ENCODE measurements at regions not wholly inside any gene's neighbourhood (a gene's known extent, or its start where the extent isn't known, plus 50 kb on each side); places are given as distances from the start of the nearest gene placed in this dataset.

DNA sequence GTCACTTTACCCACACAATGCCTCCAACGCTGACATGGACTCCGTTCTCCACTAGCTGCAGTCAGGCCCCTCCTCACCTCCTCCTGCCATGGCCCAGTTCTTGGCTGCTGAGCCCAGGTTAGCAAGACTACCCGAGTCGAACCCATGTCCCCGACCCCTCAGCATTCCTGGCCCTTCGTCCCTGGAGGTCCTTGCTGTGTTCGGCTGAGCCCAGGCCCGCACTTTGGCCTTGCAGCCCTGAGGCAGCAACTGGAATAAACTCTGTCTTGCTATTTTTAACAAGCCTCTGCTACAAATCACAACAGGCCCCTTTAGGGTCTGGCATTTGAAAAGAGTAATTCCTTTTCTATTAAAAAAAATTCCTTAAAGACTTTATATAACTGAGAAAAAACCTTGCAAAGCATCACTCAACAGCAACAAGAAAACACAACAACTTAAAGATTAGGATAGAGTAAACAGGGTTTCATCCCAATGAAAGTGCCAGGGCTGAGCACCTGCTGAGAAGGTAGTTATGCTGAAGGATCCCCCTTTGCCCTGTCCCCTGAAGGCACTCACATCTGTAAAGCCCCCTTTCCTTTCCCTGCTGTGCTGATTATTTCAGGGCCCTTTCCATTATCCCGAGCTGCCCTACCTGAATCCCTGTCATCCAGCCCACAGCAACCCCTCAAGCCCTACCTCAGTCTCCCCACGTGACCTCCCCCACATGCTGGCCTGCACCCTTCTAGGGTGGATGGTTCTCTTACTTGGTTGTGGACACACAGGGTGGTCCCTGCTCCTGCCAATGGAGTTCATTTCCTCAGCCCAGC is 120.0 kb upstream of the SNTG2 start:
- DNase-seq (ENCODE audit: low read depth) = no peak

DNA sequence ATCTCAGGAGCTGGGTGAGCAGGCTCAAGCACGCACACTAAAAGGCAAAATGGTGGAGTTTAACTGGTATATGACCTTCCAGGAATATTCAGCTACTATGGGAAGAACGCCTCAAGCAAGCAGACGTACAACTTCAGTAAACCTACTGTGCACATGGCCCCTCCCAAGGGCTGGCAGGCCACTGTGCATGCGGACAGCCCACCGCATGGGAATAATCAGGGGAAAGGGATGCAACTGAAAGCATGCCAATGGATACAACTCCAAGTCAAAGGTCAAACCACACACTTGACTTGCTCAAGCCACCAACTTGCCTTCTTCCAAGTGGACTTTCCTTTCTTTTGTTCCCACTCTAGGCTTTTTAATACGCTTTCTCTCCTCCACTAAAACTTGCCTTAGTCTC is 121.6 kb upstream of the SNTG2 start:
- DNase-seq (ENCODE audit: low read depth) = no peak

DNA sequence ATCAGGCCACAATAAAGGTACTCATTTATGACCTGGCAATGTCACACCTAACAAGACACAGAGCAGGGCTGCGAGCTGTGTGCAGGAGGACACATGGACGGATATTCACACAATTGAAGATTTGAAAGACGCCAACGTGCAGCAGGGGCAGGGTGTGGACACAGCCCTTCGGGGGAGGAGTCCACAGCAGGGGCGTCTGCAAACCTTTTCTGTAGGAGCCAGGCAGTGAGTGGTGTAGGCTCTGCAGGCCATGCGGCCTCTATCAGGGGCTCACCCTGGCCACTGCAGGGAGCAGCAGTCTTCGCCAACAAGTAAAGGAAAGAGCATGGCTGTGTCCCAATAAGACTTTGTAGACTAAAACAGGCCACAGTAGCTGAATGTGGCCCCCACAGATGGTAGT is 125.7 kb upstream of the SNTG2 start:
- DNase-seq (ENCODE audit: low read depth) = no peak

DNA sequence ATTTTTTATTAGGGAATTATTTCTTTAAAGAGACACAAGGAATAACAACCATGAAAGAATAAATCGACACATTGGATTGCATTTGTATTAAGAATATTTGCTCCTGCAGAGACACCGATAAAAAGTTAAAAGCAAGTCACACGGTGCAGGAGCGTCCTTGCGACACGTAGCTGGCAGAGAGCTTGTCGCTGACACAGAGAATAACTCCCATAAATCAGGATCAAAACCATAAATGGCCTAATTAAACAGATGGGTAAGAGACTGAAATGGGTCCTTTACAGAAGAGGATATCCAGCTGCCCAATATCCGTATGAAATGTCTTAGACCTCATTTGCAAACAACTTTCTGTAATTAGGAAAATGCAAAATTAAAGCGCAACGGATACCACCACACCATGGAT is 126.1 kb upstream of the SNTG2 start:
- no peak for DNase-seq (ENCODE audit: low read depth)

DNA sequence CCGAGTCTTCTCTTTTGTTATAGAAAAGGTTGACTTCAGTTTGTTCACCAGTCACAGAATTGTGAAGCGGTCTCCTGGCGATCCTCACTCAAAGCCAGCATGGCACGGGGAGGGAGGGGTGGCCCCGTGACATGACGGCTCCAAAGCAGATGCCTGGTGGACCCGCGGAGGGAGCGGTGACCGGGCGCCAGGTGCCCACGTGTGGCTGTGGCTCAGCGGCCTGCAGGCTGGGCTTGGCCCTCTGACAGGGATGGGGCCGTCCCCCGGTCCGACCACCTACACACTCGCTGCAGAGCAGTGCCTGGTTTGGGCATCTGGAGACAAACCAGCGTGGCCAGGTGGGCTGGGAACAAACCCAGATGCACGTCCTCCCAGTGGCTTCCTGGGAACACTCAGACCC is 129.1 kb upstream of the SNTG2 start:
- no peak for DNase-seq (ENCODE audit: low read depth)

DNA sequence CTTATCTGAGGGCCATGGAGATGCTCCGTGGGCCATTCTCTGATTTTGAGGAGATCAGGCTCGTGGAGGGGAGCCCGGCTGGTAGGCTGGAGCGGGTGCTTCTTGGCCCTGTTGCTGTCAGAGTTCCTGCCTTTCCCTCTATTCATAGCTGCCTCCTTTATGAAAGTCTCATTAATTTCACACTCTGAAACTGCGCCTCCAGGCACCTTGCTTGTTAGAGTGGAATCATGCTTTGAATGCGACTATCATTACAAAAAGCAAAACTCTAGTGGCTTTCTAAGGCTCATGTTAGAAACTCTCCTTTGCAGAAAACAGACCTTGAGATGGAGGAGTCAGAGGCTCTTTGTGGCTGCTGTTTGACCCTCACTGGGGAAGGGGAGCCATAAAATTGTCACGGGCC is 131.0 kb upstream of the SNTG2 start:
- no peak for DNase-seq (ENCODE audit: low read depth)

DNA sequence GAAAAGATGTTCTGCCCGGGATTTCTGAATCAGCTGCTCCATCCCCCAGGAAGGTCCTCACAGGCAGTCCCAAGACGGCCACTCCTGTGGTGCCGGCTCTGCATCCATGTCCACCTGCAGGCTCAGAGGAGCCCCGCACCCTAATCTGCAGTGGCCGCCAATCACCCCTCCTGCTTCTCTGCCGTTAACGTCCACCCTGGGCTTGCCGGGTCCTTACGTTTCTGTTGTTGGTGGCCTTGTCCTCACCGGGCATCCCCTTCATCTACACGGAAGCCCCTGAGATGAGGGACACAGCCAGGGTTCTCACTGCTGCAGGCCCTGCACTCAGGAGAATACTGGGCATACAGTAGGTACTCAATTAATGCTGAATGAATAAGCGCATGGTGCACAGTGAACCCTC is 131.5 kb upstream of the SNTG2 start:
- DNase-seq (ENCODE audit: low read depth) = no peak

DNA sequence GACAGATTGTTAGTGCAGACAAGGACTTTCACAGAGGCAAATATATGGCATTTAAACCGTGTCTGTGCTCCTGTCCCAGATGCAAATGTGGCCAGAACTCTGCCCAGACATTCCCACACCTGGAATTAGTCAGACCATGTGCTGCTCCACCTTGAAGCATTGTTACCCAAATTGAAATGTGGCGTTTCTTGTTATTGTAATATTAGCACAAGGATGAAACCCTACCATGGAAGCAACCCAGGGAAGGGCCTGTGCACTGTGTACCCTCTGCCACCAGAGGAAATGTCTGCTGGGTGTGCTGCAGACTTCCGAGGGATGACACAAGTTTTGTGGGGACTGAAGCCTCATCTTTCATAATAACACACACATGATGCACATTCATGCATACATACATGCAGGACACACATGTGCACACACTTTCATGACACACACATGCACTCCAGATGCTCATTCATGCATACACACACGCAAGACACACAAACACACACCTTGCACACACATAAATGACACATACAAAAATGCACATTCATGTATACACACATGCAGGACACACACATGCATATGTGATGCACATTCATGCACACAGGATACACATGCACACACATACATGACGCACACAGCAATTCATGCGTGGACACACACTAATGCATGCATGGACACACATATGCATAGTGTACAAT is 133.2 kb upstream of the SNTG2 start:
- no peak for DNase-seq (ENCODE audit: low read depth)

DNA sequence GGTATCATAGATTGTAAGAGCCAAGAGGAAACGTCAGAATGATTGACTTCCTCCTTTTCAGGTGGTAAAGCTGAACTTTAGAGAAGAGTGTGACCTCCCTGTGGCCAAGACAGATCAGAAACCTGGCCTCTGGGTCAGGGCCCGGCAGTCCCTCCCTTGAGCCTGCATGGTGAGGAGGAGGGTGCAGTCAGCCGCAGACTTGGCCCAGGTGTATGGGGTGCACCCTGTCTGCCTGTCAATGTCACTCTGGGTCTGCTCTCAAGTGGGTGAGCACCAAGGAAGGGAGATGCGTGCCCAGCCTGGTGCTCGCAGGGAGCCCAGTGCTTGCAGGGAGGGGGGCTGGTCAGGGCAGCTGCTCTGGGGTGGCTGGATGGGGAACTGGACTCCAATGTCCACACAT is 134.4 kb upstream of the SNTG2 start:
- no peak for DNase-seq (ENCODE audit: low read depth)

DNA sequence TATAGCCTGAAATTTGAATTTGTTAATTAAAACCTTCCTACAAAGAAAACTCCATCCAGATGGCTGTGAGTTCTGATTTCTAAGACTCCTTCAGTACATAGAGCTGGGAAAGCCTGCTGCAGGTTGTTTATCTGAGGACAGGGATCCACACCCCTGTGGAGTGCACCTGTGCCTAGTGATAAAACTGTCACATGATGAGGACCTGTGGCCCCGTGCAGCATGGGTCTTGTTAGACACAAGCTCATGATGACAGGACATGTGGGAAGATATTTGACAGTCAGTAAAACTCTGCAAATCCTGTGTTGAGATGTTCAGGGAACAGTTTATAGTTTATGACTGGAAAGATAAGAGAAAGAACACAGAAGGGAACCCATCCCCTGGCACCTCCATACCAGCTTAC is 133.2 kb upstream of the TMEM18 start:
- DNase-seq (ENCODE audit: low read depth) = no peak

DNA sequence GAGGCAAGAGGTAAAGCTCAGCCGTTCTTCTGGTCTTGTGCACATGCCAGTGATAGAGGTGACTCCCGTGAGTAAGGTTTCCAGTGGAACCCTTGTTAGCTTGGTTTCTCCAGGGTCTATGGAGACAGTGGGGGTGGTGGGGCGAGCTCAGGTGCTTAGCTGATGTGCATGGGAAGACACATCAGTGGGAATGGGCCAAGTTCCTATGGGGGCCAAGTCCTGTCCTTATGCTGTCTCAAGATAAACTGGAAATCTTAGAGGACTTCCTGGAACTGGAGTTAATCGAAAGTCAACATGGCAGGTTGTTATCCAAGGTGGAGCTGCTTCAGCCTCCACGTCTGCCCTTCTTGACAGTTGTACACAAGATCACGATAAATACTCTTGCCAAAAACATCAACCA is 130.1 kb upstream of the TMEM18 start:
- DNase-seq (ENCODE audit: low read depth) = no peak

DNA sequence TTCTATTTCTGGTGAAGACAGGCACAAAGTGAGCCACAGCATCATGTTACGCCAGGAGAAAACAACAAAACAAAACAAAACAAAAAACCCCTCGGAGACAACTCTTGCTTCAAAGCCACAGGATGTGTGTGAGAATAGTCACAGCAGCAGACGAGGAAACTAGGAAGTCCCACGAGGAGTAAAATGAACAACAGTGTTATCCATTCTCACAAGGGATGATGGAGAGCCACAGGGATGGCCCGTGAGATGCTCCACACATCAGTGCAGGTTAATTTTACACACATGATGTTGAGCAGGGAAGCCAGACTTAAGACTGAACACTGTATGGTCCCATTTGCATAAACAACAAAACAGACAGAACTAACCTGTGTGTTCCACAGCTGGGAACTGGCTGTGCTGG is 128.5 kb upstream of the TMEM18 start:
- DNase-seq (ENCODE audit: low read depth) = no peak

DNA sequence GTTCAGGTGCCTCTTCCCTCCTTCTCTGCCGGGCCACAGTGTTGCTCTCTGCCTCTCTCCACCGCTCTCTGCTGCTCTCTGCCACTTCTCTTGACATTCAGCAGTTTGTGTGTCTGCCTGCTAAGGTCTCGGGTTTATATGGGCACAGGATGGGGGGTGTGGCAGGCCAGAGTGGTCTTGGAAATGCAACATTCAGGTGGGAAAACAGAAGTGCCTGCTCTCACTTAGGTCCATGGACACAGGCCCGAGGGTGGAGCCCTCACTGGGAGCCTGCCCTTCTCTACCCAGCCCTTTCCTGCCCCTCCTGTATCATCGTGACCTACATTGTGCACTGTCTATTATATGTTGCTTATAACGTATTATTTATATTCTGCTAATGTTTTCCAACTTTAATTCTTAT is 120.8 kb upstream of the TMEM18 start:
- no peak for DNase-seq (ENCODE audit: low read depth)

DNA sequence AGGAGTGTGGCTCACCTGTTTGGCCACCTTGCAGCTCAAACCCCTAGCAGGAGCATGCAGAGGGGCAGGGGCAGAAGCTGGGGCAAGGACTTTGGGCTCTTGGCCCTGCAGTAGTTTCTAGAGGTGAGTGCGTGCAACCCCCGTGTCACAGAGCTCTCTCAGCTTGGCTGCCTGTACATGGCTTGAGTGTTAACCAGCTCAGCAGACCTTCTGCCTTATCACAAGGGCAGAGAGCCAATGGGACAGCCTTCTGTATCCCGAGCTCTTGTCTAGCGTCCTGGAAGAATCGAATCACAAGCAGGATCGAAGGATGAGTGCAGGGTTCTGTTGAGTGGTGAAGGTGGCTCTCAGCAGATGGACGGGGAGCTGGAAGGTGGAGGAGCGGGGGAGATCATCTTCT is 120.3 kb upstream of the TMEM18 start:
- no peak for DNase-seq (ENCODE audit: low read depth)

DNA sequence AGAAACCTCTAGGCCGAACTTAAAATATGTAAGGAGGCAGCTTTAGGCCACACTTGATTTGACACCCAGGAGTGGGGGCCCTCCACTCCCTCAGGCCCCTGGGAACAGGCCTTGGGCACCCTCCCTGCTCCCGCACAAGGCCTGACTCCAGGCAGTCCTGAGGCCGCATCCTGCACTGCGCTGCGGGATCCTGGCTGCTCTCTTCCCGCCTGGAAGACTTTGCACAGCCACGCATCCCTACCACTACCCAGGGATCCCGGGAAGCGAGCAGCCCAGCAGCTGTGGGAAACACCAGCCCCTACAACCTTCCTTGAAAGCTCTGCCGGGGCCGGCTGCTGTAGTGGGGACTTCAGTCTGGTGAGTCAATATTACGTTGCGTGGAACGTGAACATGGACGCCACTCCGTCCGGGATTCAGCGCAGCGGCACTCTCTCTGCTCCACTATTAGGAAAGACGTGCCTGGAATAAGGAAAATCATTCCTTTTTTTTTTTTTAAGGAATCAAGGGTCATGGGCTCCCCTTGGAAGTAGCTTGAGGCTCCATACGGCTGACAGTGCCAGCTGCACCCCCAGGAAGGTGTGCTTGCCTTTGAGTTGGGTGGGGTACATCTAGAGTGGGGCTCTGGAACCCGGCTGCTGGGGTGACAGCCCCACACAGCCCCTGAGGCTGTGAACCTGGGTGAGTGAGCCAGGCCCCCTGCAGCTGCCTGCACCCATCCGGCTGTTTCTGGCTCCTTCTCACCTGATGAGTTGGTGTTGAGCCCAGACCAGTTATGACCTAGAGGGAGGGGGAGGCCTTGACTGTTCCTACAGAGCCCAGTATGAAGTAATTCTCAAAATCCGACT is 119.2 kb upstream of the TMEM18 start:
- DNase-seq (ENCODE audit: low read depth) = no peak

DNA sequence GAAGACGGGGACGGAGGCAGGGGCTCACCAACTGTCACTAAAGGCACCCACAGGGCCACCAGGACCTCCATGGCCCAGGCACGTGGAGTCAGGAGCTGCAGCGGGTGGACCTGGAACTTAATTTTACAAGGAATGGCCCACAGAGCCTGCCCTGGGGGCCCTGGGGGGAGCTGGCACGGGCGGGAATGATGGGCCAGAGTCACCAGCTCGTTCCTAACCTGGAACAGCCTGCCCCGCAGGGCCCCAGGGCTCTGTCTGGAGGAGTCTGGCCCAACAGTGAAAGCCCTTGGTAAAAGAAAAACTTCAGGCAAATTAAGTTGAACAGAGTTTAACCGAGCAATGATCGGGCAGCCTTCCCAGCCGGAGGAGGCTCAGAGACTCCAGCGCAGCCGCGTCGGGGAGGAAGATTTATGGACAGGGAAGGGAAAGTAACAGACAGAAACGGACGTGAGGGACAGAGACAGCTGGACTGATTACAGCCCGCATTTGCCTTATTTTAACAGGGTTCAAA is 118.4 kb upstream of the TMEM18 start:
- no peak for DNase-seq (ENCODE audit: low read depth)

DNA sequence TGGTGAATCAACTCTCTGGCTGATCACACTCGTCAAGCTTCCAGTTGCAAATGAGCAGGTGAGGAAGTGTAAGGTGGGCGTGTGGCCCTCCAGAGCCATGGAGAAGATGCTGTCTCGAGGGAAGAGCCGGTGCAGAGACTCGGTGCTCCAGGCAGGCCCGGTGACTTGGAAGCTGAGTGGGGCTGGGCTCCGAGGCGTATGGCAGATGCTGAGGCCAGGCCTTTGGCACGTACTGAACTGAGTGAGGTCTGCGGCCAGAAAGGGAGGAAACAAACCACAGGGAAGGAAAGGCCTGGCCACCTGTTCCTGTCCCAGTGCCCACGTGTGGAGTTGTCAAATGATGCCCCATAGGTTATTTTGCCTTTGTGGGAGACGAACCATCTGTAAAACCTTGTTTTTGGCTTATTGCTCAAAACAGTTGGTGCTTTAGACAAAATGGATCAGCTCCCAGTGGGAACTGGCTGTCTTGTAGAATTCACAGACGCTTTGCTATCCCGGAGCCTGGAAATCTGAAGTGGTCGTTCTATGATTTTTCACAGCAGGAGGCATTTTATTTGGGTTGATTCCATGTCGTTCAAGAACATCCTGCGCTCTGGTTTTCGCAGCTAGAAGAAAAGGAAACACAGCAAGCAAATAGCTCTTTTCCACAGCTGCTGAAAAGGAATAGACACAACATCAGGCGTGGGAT is 117.5 kb upstream of the TMEM18 start:
- no peak for DNase-seq (ENCODE audit: low read depth)

DNA sequence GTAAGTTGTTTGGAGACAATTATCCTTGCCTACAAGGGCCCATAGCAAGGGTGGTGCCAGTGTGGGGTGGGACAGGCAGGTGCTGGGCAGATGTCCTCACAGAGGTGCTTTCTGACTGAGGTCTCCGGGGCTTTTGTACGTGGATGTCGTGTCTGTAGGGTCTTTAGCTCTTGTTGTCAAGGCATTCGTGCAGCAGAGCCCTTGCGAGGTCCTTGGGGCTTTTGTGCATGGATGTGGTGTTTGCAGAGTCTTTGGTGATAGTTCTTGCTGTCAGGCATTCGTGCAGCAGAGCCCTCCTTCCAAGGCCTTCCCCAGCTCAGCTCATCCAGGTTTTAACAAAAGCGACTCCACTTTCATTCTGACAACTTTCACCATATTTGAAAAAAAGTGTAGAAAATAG is 116.0 kb upstream of the TMEM18 start:
- no peak for DNase-seq (ENCODE audit: low read depth)

DNA sequence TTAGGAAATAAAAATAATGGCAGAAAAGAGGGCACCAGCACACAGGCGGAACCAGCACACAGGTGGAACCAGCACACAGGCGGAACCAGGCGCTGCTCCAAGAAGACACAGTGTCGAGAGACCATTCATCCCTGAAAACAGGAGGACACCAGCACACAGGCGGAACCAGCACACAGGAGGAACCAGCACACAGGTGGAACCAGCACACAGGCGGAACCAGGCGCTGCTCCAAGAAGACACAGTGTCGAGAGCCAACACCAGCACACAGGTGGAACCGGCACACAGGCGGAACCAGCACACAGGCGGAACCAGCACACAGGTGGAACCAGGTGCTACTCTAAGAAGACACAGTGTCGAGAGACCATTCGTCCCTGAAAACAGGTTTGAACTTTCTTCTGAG is 115.5 kb upstream of the TMEM18 start:
- DNase-seq (ENCODE audit: low read depth) = no peak

DNA sequence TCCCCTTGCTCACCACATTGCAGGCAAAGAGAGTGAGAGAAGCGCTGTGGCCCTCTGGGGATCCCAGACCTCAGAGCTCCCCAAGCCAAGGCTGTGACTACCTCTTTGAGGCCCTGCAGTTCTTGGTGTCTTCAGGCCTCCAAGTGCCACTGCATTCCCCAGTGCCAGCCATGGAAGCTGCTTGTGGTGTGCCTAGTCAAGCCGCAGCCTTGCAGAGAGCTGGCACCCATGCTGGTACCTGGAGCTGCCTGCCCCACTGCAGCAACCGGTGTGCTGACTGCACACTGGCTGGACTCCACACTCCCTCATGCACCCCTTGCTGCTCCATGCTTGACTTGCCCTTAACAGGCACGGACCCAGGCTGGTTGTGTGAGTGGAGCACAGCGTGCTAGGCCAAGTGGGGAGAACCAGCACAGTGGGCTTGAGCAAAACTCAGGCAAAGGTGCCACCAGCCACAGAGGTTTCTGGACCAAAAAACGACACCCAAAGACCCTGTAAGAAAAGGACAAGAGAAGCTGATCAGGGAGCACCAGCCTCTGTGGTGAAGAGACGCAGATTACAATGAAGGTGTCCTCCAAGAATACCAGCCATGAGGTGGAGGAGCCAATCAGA is 113.5 kb upstream of the TMEM18 start:
- no peak for DNase-seq (ENCODE audit: low read depth)

DNA sequence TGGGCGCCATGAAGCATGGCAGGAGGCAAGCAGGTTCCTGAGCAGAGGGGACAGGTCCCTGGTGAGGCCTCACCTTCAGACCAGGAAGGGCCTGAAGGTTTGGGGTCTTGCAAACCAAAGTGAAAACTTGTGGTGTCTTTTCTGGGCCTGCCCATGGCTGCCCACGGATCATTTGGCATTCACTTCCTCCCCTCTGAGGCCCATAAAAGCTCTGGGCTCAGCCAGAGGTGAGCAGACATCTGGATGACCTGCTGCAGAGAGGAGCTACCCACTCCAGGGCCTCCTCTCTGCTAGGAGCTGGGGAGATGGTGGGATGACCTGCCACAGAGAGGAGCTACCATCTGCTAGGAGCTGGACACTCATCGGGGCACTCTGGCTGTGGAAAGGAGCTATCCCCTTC is 112.9 kb upstream of the TMEM18 start:
- no peak for DNase-seq (ENCODE audit: low read depth)

DNA sequence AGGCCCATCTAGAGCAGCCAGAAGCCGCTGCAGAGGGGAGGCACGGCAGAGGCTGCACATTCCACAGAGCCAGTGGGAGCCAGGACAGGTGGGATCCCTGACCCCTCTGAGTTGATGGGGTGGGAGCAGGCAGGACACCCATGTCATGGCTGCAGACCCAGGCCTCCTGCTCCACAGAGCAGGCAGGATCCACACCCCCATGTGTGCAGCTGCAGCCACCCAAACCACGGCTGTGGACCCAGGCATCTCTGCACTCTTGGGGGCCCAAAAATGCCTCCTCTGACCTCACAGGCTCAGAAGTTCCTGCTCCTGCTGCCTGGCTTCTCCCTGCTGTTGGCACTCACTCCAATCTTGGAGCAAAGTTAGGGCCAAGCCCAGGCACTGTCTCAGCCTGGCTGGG is 112.3 kb upstream of the TMEM18 start:
- DNase-seq (ENCODE audit: low read depth) = no peak
